Activated CD8-positive, alpha-beta T cell treated with anti-CD3 and anti-CD28 coated beads, Interleukin-2, amount 10 ng/mL, durations not matched to agents 7 days and 5 days (primary cell): ENCODE measurements at regions not wholly inside any gene's neighbourhood (a gene's known extent, or its start where the extent isn't known, plus 50 kb on each side); places are given as distances from the start of the nearest gene placed in this dataset.

Source experiments
- ATAC-seq: fragments of 150-1000 bp; cut with Tn5 transposase; one replicate; pipeline ENCODE4 v1.10.0; 2021; ENCODE audit warnings: moderate library complexity
- CTCF ChIA-PET: fragments of 350-600 bp; sonication (Branson Sonifier 250); formaldehyde crosslinking; loops from one replicate; lab custom pipeline; 2021; ENCODE audit warnings: antibody characterized with exemption; lab: Charles Lee
- POLR2A ChIA-PET: fragments of 350-600 bp; sonication (Branson Sonifier 250); formaldehyde crosslinking; loops from one replicate; lab custom pipeline; 2021; ENCODE audit warnings: antibody characterized with exemption; lab: Charles Lee
- DNase-seq: peaks from one replicate; pipeline ENCODE4 v3.0.0-alpha.2; 2020
- H3K27ac Mint-ChIP-seq: one replicate; pipeline ENCODE4 v1.8.0; 2021; ENCODE audit warnings: mild to moderate bottlenecking, mixed read lengths
- H3K27me3 Mint-ChIP-seq: one replicate; pipeline ENCODE4 v1.8.0; 2021; ENCODE audit warnings: low read depth, mixed read lengths
- H3K36me3 Mint-ChIP-seq: one replicate; pipeline ENCODE4 v1.8.0; 2021; ENCODE audit warnings: low read depth, mixed read lengths
- H3K4me1 Mint-ChIP-seq: one replicate; pipeline ENCODE4 v1.8.0; 2021; ENCODE audit warnings: low read depth, mixed read lengths
- H3K4me3 Mint-ChIP-seq: one replicate; pipeline ENCODE4 v1.8.0; 2021; ENCODE audit warnings: mild to moderate bottlenecking, mixed read lengths
- H3K9me3 Mint-ChIP-seq: one replicate; pipeline ENCODE4 v1.8.0; 2022; ENCODE audit warnings: mixed read lengths; ENCODE audit not compliant: insufficient read depth

DNA sequence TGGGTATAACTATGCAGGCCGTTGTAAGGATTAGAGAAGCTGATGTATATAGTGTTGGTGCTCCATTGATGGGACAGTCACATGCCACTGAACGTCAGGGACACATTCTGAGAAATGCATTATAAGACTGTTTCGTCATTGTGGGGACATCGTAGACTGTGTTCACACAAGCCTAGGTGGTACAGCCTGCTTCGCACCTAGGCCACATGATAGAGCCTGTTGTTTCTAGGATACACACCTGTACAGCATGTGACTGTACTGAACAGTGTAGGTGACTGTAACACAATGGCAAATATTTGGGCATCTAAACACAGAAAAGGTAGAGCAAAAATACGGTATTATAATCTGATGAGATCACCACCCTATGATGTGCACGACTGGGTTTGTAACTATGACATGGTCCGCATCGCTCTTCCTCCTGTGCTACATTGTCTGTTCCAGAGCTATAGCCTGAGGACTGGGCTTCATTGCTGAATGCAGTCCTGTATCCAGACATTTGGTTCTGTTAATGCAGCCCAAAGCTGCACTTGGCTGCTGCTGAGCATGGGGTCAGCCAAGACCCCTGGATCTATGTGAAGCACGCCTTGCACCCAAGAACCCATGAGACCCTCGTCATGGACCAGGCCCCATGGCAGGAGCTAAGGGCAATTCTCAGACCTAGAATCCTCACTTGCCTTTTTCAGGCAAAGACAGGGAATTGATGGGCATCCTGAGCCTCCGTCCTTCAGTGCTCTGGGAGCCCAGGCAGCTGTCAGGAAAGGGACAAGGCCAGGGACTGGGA is 51.1 kb upstream of the THY1 start:
- Mint-ChIP-seq H3K9me3 (no peaks in the 10 kb centered on the region), H3K27me3 (peaks cover 4% of the 10 kb centered on the region), H3K4me3 (no peak overlapping the region), H3K27ac (no peak overlapping the region), H3K4me1 (no peaks in the 10 kb centered on the region), H3K36me3 (no peaks in the 10 kb centered on the region)
- DNase-seq = no peak
- ATAC-seq = no peak
- ChIA-PET CTCF (interaction anchor here (0.8 to 5.7 kb wide), 23 partner anchors 9 to 152 kb away, joined by 3 to 94 read pairs (median 5); partner anchors contain the start of genes C1QTNF5 and USP2), POLR2A (interaction anchor here (1.2 kb wide), 1 partner anchor 118 kb away, joined by 4 read pairs; no protein-coding TSS in a partner anchor)

DNA sequence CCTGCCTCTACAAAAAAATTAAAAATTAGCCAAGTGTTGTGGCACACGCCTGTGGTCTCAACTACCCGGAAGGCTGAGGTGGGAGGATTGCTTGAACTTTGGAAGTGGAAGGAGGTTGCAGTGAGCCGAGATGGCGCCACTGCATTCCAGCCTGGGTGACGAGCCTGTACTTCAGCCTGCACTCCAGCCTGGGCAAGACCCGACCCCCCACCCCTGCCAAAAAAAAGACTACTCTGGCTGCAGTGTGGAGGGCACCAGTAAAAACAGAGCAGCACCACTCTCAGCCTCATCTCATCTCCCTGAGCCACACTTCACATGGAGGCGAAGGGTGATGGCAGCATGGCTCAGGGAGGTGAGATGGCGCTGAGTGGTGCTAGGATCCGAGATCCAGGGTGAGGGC is 50.3 kb upstream of the THY1 start:
- H3K27me3 Mint-ChIP-seq = peaks cover 4% of the 10 kb centered on the region
- DNase-seq = no peak
- no peak for ATAC-seq
- H3K4me3 Mint-ChIP-seq = no peak overlapping the region
- ChIA-PET CTCF (interaction anchor here (5.7 kb wide), 1 partner anchor 117 kb away, joined by 94 read pairs; no protein-coding TSS in a partner anchor), POLR2A (no interaction called here)
- no peak overlapping the region for H3K27ac Mint-ChIP-seq
- no peaks in the 10 kb centered on the region for H3K4me1 Mint-ChIP-seq
- H3K36me3 Mint-ChIP-seq = no peaks in the 10 kb centered on the region
- H3K9me3 Mint-ChIP-seq = no peaks in the 10 kb centered on the region

DNA sequence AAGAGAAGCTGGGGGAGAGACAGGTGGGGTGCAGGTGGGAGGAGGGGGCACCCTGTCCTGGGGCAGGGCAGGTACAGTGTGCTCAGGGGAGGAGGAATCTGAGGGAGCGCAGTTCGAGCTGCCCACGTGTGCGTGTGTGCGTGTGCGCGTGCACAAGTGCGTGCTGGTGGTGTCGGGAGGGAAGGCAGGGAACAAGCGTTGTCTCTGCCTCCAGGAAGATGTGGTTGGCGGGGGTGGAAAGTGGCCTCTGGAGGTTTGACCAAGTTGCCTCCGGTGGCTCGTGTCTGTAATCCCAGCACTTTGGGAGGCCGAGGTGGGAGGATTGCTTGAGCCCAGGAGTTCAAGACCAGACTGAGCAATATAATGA is 49.9 kb upstream of the THY1 start:
- ATAC-seq (no peak), DNase-seq (no peak)
- Mint-ChIP-seq H3K9me3 (no peaks in the 10 kb centered on the region), H3K4me3 (no peak overlapping the region), H3K4me1 (no peaks in the 10 kb centered on the region), H3K27me3 (peaks cover 5% of the 10 kb centered on the region), H3K27ac (no peak overlapping the region), H3K36me3 (no peaks in the 10 kb centered on the region)
- CTCF ChIA-PET = interaction anchor here (5.7 kb wide), 1 partner anchor 116 kb away, joined by 94 read pairs; no protein-coding TSS in a partner anchor
- POLR2A ChIA-PET = no interaction called here
